ENCODE measurements at regions not wholly inside any gene's neighbourhood (a gene's known extent, or its start where the extent isn't known, plus 50 kb on each side); places are given as distances from the start of the nearest gene placed in this dataset.

GRCh38 chr11:116061322-116061721, 557.1 kb upstream of the CADM1 start:
- Histone ChIP-seq H3K27me3 (no peaks in the 10 kb centered on the region), H3K4me3 (no peak overlapping the region), H3K4me1 (no peaks in the 10 kb centered on the region), H3K36me3 (no peaks in the 10 kb centered on the region), H3K27ac (no peak overlapping the region), H3K9me3 (no peaks in the 10 kb centered on the region)
- ATAC-seq, result no peak
- DNase-seq, result no peak
- intact Hi-C loops (cut with DNase I; ENCODE audit: low total_unique reads), result no loop called here
- TF ChIP-seq CTCF (IDR thresholded peaks at IDR 0.05 in 4 of 5, conservative IDR thresholded peaks at IDR 0.05 in 1 of 5) (no peak), POLR2A (IDR thresholded peaks at IDR 0.05) (no peak)
- in situ Hi-C loops (cut with MboI; ENCODE audit: low sequenced_read_pairs in 4 of 4), result no loop called here

GRCh38 chr11:116059919-116060318, 555.7 kb upstream of the CADM1 start:
- in situ Hi-C loops (cut with MboI; ENCODE audit: low sequenced_read_pairs in 4 of 4) (no loop called here), intact Hi-C loops (cut with DNase I; ENCODE audit: low total_unique reads) (no loop called here)
- Histone ChIP-seq H3K4me1 (no peaks in the 10 kb centered on the region), H3K27me3 (no peaks in the 10 kb centered on the region), H3K4me3 (no peak overlapping the region), H3K27ac (no peak overlapping the region), H3K36me3 (no peaks in the 10 kb centered on the region), H3K9me3 (no peaks in the 10 kb centered on the region)
- TF ChIP-seq POLR2A (IDR thresholded peaks at IDR 0.05) (no peak), CTCF (IDR thresholded peaks at IDR 0.05 in 4 of 5, conservative IDR thresholded peaks at IDR 0.05 in 1 of 5) (no peak)
- no peak for ATAC-seq
- no peak for DNase-seq

- Histone ChIP-seq H3K4me3 (no peak overlapping the region), H3K27me3 (peaks cover 0 to 4% (median 1%) of the 10 kb centered on the region in 3 donors), H3K9me3 (no peaks in the 10 kb centered on the region), H3K36me3 (no peaks in the 10 kb centered on the region), H3K4me1 (no peaks in the 10 kb centered on the region), H3K27ac (no peak overlapping the region)
- intact Hi-C loops (cut with DNase I; ENCODE audit: low total_unique reads), result no loop called here
- DNase-seq (no peak), ATAC-seq (no peak)
- in situ Hi-C loops (cut with MboI; ENCODE audit: low sequenced_read_pairs in 4 of 4), result no loop called here
- TF ChIP-seq POLR2A (IDR thresholded peaks at IDR 0.05), result no peak
- TF ChIP-seq CTCF (IDR thresholded peaks at IDR 0.05 in 4 of 5, conservative IDR thresholded peaks at IDR 0.05 in 1 of 5), result no peak
Measured at GRCh38 chr11:116057000-116057399, 552.8 kb upstream of the CADM1 start.

GRCh38 chr11:116055064-116055463, 550.8 kb upstream of the CADM1 start:
- H3K27me3 ChIP-seq, result peaks cover 0 to 4% (median 3%) of the 10 kb centered on the region in 3 donors
- H3K9me3 ChIP-seq, result no peaks in the 10 kb centered on the region
- no peaks in the 10 kb centered on the region for H3K4me1 ChIP-seq
- H3K4me3 ChIP-seq, result no peak overlapping the region
- no peaks in the 10 kb centered on the region for H3K36me3 ChIP-seq
- DNase-seq, result no peak
- TF ChIP-seq CTCF (IDR thresholded peaks at IDR 0.05 in 4 of 5, conservative IDR thresholded peaks at IDR 0.05 in 1 of 5), result no peak
- TF ChIP-seq POLR2A (IDR thresholded peaks at IDR 0.05), result no peak
- intact Hi-C loops (cut with DNase I; ENCODE audit: low total_unique reads) (no loop called here), in situ Hi-C loops (cut with MboI; ENCODE audit: low sequenced_read_pairs in 4 of 4) (no loop called here)
- H3K27ac ChIP-seq, result no peak overlapping the region
- no peak for ATAC-seq

GRCh38 chr11:116053548-116053919, 549.3 kb upstream of the CADM1 start:
- no peak for ATAC-seq
- H3K4me3 ChIP-seq, result no peak overlapping the region
- in situ Hi-C loops (cut with MboI; ENCODE audit: low sequenced_read_pairs in 4 of 4) (no loop called here), intact Hi-C loops (cut with DNase I; ENCODE audit: low total_unique reads) (no loop called here)
- no peaks in the 10 kb centered on the region for H3K9me3 ChIP-seq
- TF ChIP-seq POLR2A (IDR thresholded peaks at IDR 0.05) (no peak), CTCF (IDR thresholded peaks at IDR 0.05 in 4 of 5, conservative IDR thresholded peaks at IDR 0.05 in 1 of 5) (no peak)
- H3K4me1 ChIP-seq, result no peaks in the 10 kb centered on the region
- no peaks in the 10 kb centered on the region for H3K36me3 ChIP-seq
- peaks cover 0 to 4% (median 3%) of the 10 kb centered on the region in 3 donors for H3K27me3 ChIP-seq
- H3K27ac ChIP-seq, result no peak overlapping the region
- DNase-seq, result no peak

Measured in gastrocnemius medialis (tissue), 4 donors.